Fibroblast of lung (primary cell): ENCODE measurements at regions not wholly inside any gene's neighbourhood (a gene's known extent, or its start where the extent isn't known, plus 50 kb on each side); places are given as distances from the start of the nearest gene placed in this dataset.

Source experiments
- EZH2 ChIP-seq: IDR thresholded peaks from 2 replicates; pipeline ENCODE4 v1.5.1; 2012; ENCODE audit warnings: low read length, control low read depth, mild to moderate bottlenecking; ENCODE audit errors: missing control alignments
- TF ChIP-seq, protein P1 (sequence below), 2 donors: IDR thresholded peaks in 1 of 2; conservative IDR thresholded peaks in 1 of 2; 1 replicate in 1 of 2; 2 replicates in 1 of 2; pipeline ENCODE4 v1.5.1; 2011 to 2012; ENCODE audit warnings: low read length in 2 of 2, control low read depth in 1 of 2, inconsistent platforms in 1 of 2, low read depth in 1 of 2, mild to moderate bottlenecking in 1 of 2

DNA sequence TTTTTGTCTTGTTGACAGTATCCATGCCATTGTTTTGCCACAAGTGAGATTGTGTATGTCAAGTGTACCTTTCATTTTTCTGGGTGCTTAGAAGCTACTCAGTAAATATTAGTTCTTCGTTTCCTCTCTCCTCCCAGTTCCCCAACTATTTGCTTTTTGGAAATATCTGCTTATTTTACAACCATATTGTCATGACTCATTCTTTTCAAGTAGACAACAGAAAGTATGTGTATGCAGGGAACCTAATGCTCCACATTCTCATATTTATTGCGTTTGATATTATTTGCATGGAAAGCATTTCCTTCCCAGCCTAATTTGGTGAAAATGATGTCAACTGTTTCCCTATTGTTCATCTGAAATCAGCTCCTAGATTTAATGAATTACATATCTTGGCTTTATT lies 483.7 kb upstream of the RIOK2 start:
- TF ChIP-seq, protein P1, sequence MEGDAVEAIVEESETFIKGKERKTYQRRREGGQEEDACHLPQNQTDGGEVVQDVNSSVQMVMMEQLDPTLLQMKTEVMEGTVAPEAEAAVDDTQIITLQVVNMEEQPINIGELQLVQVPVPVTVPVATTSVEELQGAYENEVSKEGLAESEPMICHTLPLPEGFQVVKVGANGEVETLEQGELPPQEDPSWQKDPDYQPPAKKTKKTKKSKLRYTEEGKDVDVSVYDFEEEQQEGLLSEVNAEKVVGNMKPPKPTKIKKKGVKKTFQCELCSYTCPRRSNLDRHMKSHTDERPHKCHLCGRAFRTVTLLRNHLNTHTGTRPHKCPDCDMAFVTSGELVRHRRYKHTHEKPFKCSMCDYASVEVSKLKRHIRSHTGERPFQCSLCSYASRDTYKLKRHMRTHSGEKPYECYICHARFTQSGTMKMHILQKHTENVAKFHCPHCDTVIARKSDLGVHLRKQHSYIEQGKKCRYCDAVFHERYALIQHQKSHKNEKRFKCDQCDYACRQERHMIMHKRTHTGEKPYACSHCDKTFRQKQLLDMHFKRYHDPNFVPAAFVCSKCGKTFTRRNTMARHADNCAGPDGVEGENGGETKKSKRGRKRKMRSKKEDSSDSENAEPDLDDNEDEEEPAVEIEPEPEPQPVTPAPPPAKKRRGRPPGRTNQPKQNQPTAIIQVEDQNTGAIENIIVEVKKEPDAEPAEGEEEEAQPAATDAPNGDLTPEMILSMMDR (conservative IDR thresholded peaks at IDR 0.05 in 1 of 2, IDR thresholded peaks at IDR 0.05 in 1 of 2; ENCODE audit: low read depth in 1 of 2, low read length in 2 of 2), result no peak
- no peak for TF ChIP-seq EZH2
